ENCODE measurements at regions not wholly inside any gene's neighbourhood (a gene's known extent, or its start where the extent isn't known, plus 50 kb on each side); places are given as distances from the start of the nearest gene placed in this dataset.
A peak's percentile ranks its signal among the peaks of the same experiment; 100 is the strongest.

DNA sequence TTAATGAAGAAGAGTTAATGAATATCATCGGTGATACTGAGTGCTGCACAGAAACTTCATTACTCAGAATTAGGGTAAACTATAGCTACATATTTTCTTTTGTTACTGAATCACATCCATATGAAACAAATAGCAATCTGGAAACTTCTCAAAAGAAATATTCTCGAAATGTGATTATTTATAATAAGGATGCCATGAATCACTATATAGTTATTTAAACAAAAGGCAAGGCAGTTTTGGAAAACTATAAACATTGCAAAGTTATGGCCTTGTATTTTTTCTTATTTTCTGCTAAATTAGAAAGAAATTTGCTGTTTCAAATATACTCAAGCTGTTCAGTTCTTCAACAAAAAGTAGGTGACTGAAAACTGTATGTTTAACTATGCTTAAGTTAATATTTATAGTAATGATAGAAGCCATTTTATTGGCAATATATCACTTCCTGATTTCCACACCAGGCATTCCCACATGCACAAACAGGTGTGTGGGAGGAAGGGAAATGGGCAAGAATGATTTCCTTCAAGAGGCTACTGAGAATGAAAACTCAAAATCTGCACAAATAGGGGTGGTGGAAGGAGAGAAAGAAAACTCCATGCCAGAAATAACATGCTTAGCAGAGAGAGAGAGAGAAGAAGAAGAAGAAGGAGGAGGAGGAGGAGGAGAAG lies 74.5 kb upstream of the FRY start:
- DNase-seq (ENCODE audit: low read depth in 1 of 2, low spot score in 1 of 2): no peak

DNA sequence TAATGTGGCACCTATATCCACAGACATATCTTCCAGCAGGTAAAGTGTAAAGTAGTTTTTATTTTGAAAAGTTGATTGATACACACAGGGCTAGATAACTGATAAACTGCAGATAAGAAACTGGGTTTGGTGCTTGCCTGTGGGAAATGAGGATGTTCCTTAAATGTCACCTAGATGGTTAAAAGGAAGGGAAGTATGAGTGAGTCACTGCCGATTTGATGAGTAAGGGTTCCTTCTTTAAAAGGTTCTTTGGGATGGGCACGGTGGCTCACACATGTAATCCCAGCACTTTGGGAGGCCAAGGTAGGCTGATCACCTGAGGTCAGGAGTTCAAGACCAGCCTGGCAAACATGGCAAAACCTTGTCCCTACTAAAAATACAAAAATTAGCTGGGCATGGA lies 73.8 kb upstream of the FRY start:
- in situ Hi-C loops (cut with HindIII; ENCODE audit: low pct_unique_long_range_greater_than_20kb, low sequenced_read_pairs): no loop called here
- DNase-seq (ENCODE audit: low read depth in 1 of 2, low spot score in 1 of 2): no peak
- TF ChIP-seq JUND (IDR thresholded peaks at IDR 0.05; ENCODE audit: low read depth): no peak

More for the DNA sequence above, 74.5 kb upstream of the FRY start:
- no peak for TF ChIP-seq JUND (IDR thresholded peaks at IDR 0.05; ENCODE audit: low read depth)
- in situ Hi-C loops (cut with HindIII; ENCODE audit: low pct_unique_long_range_greater_than_20kb, low sequenced_read_pairs): no loop called here

GRCh38 chr13:31962731-31963370 lies 68.7 kb upstream of the FRY start:
- DNase-seq (ENCODE audit: low read depth in 1 of 2, low spot score in 1 of 2): no peak
- no peak for TF ChIP-seq JUND (IDR thresholded peaks at IDR 0.05; ENCODE audit: low read depth)
- in situ Hi-C loops (cut with HindIII; ENCODE audit: low pct_unique_long_range_greater_than_20kb, low sequenced_read_pairs): no loop called here

DNA sequence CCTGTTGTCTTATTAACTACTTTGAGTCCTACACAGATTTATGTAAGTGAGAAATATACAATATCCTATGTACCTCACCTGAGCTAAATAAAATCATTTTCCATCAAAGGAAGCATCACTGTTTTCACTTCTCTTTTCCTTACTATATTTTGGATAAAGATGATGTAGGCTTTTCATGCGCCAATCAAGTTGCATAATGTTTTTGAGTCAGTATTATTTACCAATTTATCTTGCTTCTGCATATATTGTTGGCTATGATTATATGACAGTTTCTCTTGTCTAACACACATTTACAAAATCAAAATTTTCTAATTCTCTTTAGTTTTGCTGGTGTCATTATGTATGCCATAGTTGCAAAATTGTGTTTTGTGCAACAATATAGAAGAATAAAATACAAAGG lies 67.9 kb upstream of the FRY start:
- DNase-seq (ENCODE audit: low read depth in 1 of 2, low spot score in 1 of 2): no peak
- in situ Hi-C loops (cut with HindIII; ENCODE audit: low pct_unique_long_range_greater_than_20kb, low sequenced_read_pairs): no loop called here
- TF ChIP-seq JUND (IDR thresholded peaks at IDR 0.05; ENCODE audit: low read depth): no peak

DNA sequence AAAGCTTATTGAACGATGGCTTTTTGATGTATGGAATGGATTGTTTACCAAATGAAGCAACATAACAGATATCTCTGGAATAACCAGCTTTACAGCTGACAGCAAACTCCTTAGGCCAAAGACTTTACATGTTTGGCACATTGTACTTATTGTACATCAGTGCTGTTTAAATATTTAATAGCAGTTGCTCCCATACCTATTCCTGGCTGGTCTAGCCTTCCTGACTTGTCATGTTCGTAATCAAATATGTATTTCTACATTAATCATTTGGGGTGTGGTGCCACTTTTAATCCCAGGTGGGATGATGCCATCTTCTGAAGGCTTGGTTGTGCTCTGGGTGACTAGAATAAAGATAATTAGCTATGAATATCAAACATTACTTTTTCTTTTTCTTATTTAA lies 67.4 kb upstream of the FRY start:
- in situ Hi-C loops (cut with HindIII; ENCODE audit: low pct_unique_long_range_greater_than_20kb, low sequenced_read_pairs): no loop called here
- DNase-seq (ENCODE audit: low read depth in 1 of 2, low spot score in 1 of 2): peak in 1 of 2 experiments; percentile 39
- no peak for TF ChIP-seq JUND (IDR thresholded peaks at IDR 0.05; ENCODE audit: low read depth)

GRCh38 chr13:31965361-31966066 lies 66.1 kb upstream of the FRY start:
- in situ Hi-C loops (cut with HindIII; ENCODE audit: low pct_unique_long_range_greater_than_20kb, low sequenced_read_pairs): no loop called here
- no peak for DNase-seq (ENCODE audit: low read depth in 1 of 2, low spot score in 1 of 2)
- TF ChIP-seq JUND (IDR thresholded peaks at IDR 0.05; ENCODE audit: low read depth): no peak

DNA sequence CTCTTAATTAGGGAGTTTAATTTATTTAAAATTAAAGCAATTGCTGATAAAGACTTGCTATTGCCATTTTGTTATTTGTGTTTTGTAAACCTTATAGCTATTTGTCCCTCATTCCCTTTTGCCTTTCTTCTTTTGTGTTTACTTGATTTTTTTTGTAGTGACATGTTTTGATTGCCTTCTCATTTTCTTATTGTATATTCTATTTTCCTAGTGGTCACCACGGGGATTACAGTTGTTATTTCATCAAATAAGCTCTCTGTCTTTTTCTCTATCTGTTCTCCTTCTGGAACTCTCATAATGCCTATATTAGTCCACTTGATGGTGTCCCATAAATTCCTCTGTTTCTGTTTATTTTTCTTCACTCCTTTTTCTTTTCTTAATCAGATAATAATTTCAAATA lies 64.4 kb upstream of the FRY start:
- no peak for DNase-seq (ENCODE audit: low read depth in 1 of 2, low spot score in 1 of 2)
- in situ Hi-C loops (cut with HindIII; ENCODE audit: low pct_unique_long_range_greater_than_20kb, low sequenced_read_pairs): no loop called here
- no peak for TF ChIP-seq JUND (IDR thresholded peaks at IDR 0.05; ENCODE audit: low read depth)

GRCh38 chr13:31968473-31968872 lies 63.1 kb upstream of the FRY start:
- in situ Hi-C loops (cut with HindIII; ENCODE audit: low pct_unique_long_range_greater_than_20kb, low sequenced_read_pairs): no loop called here
- TF ChIP-seq JUND (IDR thresholded peaks at IDR 0.05; ENCODE audit: low read depth): no peak
- DNase-seq (ENCODE audit: low read depth in 1 of 2, low spot score in 1 of 2): no peak

- in situ Hi-C loops (cut with HindIII; ENCODE audit: low pct_unique_long_range_greater_than_20kb, low sequenced_read_pairs): no loop called here
- DNase-seq (ENCODE audit: low read depth in 1 of 2, low spot score in 1 of 2): no peak
- no peak for TF ChIP-seq JUND (IDR thresholded peaks at IDR 0.05; ENCODE audit: low read depth)
These were observed 61.2 kb upstream of the FRY start for GRCh38 chr13:31970231-31970930.

DNA sequence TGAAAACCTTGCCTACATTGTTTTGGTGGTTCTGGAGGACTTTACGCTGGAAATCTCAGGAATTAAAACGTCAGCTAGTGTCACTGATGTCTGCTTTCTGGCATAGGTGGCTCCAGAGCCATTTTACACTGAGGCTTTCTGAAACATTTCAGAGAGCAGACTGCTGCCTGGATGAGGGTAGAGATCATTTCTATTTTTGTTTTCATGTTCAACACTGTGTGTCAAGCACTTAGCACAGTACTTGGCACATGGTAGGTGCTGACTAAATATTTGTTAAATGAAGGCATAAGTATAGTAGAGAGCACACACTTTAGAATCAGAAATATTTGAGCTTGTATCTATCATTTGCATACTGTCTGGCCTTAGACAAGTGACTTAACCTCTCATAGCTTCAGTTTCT lies 59.1 kb upstream of the FRY start:
- TF ChIP-seq JUND (IDR thresholded peaks at IDR 0.05; ENCODE audit: low read depth): no peak
- in situ Hi-C loops (cut with HindIII; ENCODE audit: low pct_unique_long_range_greater_than_20kb, low sequenced_read_pairs): no loop called here
- DNase-seq (ENCODE audit: low read depth in 1 of 2, low spot score in 1 of 2): no peak

DNA sequence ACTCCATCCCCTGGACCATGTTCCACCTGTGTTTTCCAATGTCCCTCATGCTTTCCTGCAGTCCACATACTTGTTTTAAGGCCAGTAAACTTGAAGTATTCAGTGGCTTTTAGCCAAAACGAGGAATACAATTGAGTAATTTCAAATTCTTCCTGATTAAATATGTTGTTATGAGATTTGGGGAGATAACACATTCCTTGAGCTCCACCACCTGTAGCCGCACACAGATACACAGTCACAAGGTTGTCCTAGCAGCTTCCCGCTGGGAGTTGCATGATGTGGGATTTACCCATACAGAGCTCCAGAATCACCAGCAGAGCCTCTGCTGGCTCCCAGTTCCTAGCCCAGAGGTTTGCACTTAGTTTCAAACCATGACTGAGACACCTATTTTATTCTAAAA lies 53.6 kb upstream of the FRY start:
- in situ Hi-C loops (cut with HindIII; ENCODE audit: low pct_unique_long_range_greater_than_20kb, low sequenced_read_pairs): no loop called here
- peak in 1 of 2 experiments; percentile 55 for DNase-seq (ENCODE audit: low read depth in 1 of 2, low spot score in 1 of 2)
- TF ChIP-seq JUND (IDR thresholded peaks at IDR 0.05; ENCODE audit: low read depth): no peak

DNA sequence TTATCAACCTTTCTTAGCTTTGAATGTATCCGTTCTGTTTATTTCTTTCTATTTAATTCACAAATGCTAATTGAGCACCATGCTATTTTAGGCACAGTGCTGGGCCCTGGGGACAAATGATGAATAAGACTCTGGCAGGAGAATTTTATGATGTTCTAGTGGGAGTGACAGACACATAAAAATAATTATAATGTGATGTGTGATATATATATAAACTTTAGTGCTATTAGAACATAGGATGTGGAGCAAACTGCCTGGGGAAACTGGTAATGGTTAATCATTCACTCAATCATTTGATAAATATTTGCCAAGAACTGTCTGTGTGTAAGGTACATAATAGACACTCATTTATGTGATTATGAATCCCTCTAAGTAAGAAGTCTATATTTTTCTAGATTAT lies 50.7 kb upstream of the FRY start:
- no peak for TF ChIP-seq JUND (IDR thresholded peaks at IDR 0.05; ENCODE audit: low read depth)
- no peak for DNase-seq (ENCODE audit: low read depth in 1 of 2, low spot score in 1 of 2)
- in situ Hi-C loops (cut with HindIII; ENCODE audit: low pct_unique_long_range_greater_than_20kb, low sequenced_read_pairs): no loop called here
